ENCODE measurements at regions not wholly inside any gene's neighbourhood (a gene's known extent, or its start where the extent isn't known, plus 50 kb on each side); places are given as distances from the start of the nearest gene placed in this dataset.

- Mint-ChIP-seq H3K27ac (no peak overlapping the region), H3K4me1 (no peaks in the 10 kb centered on the region; the same call in 2 of the 3 replicates), H3K36me3 (ENCODE audit: low read depth) (no peaks in the 10 kb centered on the region), H3K27me3 (ENCODE audit: insufficient read depth, low read depth, poor library complexity) (peaks cover 1% of the 10 kb centered on the region), H3K4me3 (no peak overlapping the region), H3K9me3 (no peaks in the 10 kb centered on the region)
- Histone ChIP-seq H3K4me3 (no peak overlapping the region), H3K27me3 (ENCODE audit: insufficient read depth) (no peaks in the 10 kb centered on the region), H3F3A (replicated peaks; ENCODE audit: low read depth) (no peaks in the 10 kb centered on the region), H3K4me2 (no peak overlapping the region), H4K20me1 (replicated peaks; ENCODE audit: insufficient read depth) (no peaks in the 10 kb centered on the region), H3K36me3 (ENCODE audit: insufficient read depth) (no peaks in the 10 kb centered on the region), H3K27ac (ENCODE audit: low read depth) (no peak overlapping the region), H3K9me2 (ENCODE audit: insufficient read depth) (no peaks in the 10 kb centered on the region), H2AFZ (no peak overlapping the region), H3K4me1 (ENCODE audit: insufficient read depth) (no peaks in the 10 kb centered on the region), H3K79me2 (replicated peaks; ENCODE audit: insufficient read depth) (no peaks in the 10 kb centered on the region)
- no peak for DNase-seq (ENCODE audit: low spot score)
- ATAC-seq, result no peak
- TF ChIP-seq EZH2 (IDR thresholded peaks at IDR 0.05; ENCODE audit: low read depth, unreplicated experiment) (no peak), EZH2phosphoT487 (IDR thresholded peaks at IDR 0.05; ENCODE audit: unreplicated experiment) (no peak), ZNF331 (CRISPR knock-in tag; IDR thresholded peaks at IDR 0.05; ENCODE audit: low read depth) (no peak), ZNF114 (CRISPR knock-in tag; IDR thresholded peaks at IDR 0.05) (no peak), JUNB (IDR thresholded peaks at IDR 0.05; ENCODE audit: unreplicated experiment) (no peak), CTCF (conservative IDR thresholded peaks at IDR 0.05; ENCODE audit: low read depth in 2 of 2) (no peak), STAT1 (IDR thresholded peaks at IDR 0.05; ENCODE audit: unreplicated experiment) (no peak), POLR2AphosphoS5 (IDR thresholded peaks at IDR 0.05; ENCODE audit: low read depth) (no peak), NANOG (IDR thresholded peaks at IDR 0.05; ENCODE audit: borderline replicate concordance) (no peak), CREB1 (CRISPR knock-in tag; IDR thresholded peaks at IDR 0.05; ENCODE audit: low read depth) (no peak)
- TF ChIP-seq, protein P1, sequence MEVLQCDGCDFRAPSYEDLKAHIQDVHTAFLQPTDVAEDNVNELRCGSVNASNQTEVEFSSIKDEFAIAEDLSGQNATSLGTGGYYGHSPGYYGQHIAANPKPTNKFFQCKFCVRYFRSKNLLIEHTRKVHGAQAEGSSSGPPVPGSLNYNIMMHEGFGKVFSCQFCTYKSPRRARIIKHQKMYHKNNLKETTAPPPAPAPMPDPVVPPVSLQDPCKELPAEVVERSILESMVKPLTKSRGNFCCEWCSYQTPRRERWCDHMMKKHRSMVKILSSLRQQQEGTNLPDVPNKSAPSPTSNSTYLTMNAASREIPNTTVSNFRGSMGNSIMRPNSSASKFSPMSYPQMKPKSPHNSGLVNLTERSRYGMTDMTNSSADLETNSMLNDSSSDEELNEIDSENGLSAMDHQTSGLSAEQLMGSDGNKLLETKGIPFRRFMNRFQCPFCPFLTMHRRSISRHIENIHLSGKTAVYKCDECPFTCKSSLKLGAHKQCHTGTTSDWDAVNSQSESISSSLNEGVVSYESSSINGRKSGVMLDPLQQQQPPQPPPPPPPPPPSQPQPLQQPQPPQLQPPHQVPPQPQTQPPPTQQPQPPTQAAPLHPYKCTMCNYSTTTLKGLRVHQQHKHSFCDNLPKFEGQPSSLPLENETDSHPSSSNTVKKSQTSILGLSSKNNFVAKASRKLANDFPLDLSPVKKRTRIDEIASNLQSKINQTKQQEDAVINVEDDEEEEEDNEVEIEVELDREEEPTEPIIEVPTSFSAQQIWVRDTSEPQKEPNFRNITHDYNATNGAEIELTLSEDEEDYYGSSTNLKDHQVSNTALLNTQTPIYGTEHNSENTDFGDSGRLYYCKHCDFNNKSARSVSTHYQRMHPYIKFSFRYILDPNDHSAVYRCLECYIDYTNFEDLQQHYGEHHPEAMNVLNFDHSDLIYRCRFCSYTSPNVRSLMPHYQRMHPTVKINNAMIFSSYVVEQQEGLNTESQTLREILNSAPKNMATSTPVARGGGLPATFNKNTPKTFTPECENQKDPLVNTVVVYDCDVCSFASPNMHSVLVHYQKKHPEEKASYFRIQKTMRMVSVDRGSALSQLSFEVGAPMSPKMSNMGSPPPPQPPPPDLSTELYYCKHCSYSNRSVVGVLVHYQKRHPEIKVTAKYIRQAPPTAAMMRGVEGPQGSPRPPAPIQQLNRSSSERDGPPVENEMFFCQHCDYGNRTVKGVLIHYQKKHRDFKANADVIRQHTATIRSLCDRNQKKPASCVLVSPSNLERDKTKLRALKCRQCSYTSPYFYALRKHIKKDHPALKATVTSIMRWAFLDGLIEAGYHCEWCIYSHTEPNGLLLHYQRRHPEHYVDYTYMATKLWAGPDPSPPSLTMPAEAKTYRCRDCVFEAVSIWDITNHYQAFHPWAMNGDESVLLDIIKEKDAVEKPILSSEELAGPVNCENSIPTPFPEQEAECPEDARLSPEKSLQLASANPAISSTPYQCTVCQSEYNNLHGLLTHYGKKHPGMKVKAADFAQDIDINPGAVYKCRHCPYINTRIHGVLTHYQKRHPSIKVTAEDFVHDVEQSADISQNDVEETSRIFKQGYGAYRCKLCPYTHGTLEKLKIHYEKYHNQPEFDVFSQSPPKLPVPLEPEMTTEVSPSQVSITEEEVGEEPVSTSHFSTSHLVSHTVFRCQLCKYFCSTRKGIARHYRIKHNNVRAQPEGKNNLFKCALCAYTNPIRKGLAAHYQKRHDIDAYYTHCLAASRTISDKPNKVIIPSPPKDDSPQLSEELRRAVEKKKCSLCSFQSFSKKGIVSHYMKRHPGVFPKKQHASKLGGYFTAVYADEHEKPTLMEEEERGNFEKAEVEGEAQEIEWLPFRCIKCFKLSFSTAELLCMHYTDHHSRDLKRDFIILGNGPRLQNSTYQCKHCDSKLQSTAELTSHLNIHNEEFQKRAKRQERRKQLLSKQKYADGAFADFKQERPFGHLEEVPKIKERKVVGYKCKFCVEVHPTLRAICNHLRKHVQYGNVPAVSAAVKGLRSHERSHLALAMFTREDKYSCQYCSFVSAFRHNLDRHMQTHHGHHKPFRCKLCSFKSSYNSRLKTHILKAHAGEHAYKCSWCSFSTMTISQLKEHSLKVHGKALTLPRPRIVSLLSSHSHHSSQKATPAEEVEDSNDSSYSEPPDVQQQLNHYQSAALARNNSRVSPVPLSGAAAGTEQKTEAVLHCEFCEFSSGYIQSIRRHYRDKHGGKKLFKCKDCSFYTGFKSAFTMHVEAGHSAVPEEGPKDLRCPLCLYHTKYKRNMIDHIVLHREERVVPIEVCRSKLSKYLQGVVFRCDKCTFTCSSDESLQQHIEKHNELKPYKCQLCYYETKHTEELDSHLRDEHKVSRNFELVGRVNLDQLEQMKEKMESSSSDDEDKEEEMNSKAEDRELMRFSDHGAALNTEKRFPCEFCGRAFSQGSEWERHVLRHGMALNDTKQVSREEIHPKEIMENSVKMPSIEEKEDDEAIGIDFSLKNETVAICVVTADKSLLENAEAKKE (CRISPR knock-in tag; IDR thresholded peaks at IDR 0.05), result no peak
- TF ChIP-seq, protein P2, sequence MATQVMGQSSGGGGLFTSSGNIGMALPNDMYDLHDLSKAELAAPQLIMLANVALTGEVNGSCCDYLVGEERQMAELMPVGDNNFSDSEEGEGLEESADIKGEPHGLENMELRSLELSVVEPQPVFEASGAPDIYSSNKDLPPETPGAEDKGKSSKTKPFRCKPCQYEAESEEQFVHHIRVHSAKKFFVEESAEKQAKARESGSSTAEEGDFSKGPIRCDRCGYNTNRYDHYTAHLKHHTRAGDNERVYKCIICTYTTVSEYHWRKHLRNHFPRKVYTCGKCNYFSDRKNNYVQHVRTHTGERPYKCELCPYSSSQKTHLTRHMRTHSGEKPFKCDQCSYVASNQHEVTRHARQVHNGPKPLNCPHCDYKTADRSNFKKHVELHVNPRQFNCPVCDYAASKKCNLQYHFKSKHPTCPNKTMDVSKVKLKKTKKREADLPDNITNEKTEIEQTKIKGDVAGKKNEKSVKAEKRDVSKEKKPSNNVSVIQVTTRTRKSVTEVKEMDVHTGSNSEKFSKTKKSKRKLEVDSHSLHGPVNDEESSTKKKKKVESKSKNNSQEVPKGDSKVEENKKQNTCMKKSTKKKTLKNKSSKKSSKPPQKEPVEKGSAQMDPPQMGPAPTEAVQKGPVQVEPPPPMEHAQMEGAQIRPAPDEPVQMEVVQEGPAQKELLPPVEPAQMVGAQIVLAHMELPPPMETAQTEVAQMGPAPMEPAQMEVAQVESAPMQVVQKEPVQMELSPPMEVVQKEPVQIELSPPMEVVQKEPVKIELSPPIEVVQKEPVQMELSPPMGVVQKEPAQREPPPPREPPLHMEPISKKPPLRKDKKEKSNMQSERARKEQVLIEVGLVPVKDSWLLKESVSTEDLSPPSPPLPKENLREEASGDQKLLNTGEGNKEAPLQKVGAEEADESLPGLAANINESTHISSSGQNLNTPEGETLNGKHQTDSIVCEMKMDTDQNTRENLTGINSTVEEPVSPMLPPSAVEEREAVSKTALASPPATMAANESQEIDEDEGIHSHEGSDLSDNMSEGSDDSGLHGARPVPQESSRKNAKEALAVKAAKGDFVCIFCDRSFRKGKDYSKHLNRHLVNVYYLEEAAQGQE (IDR thresholded peaks at IDR 0.05; ENCODE audit: unreplicated experiment), result no peak
- TF ChIP-seq, protein P3, sequence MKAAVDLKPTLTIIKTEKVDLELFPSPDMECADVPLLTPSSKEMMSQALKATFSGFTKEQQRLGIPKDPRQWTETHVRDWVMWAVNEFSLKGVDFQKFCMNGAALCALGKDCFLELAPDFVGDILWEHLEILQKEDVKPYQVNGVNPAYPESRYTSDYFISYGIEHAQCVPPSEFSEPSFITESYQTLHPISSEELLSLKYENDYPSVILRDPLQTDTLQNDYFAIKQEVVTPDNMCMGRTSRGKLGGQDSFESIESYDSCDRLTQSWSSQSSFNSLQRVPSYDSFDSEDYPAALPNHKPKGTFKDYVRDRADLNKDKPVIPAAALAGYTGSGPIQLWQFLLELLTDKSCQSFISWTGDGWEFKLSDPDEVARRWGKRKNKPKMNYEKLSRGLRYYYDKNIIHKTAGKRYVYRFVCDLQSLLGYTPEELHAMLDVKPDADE (IDR thresholded peaks at IDR 0.05), result no peak
These were observed 152.8 kb downstream of the CHST1 start for GRCh38 chr11:45512471-45513148.

All from GM23338 (cell line).